ENCODE measurements at regions not wholly inside any gene's neighbourhood (a gene's known extent, or its start where the extent isn't known, plus 50 kb on each side); places are given as distances from the start of the nearest gene placed in this dataset.

DNA sequence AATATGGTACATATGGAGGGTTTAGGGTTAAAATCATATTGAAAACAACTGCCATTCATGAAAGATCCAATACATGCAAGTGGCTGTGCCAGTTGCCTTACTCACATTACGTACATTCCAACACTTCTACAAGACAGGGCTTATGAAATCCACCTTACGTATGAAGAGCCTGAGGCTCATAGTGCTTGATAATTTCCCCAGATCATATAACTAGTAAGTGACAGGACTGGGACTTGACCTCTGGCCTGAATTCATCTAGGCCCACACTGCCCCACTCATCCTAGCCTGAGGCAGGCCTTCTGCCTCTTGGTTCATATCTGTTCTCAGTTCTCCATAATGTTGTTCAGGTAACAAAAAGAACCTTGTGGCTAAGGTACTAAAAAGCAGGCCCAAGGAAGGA, 226.3 kb downstream of the FGF13 start:
- no peak for DNase-seq (ENCODE audit: low read depth)
- H3K4me3 ChIP-seq (ENCODE audit: low read depth, low read length) = no peak overlapping the region
- TF ChIP-seq MYC (IDR thresholded peaks at IDR 0.05; ENCODE audit: low read depth, low read length) (no peak), POLR2A (IDR thresholded peaks at IDR 0.05; ENCODE audit: extremely low read depth, insufficient read length) (no peak)
- TF ChIP-seq, protein P1, sequence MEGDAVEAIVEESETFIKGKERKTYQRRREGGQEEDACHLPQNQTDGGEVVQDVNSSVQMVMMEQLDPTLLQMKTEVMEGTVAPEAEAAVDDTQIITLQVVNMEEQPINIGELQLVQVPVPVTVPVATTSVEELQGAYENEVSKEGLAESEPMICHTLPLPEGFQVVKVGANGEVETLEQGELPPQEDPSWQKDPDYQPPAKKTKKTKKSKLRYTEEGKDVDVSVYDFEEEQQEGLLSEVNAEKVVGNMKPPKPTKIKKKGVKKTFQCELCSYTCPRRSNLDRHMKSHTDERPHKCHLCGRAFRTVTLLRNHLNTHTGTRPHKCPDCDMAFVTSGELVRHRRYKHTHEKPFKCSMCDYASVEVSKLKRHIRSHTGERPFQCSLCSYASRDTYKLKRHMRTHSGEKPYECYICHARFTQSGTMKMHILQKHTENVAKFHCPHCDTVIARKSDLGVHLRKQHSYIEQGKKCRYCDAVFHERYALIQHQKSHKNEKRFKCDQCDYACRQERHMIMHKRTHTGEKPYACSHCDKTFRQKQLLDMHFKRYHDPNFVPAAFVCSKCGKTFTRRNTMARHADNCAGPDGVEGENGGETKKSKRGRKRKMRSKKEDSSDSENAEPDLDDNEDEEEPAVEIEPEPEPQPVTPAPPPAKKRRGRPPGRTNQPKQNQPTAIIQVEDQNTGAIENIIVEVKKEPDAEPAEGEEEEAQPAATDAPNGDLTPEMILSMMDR (IDR thresholded peaks at IDR 0.05; ENCODE audit: low read depth, low read length) = no peak
- TF ChIP-seq, protein P2, sequence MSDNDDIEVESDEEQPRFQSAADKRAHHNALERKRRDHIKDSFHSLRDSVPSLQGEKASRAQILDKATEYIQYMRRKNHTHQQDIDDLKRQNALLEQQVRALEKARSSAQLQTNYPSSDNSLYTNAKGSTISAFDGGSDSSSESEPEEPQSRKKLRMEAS (IDR thresholded peaks at IDR 0.05; ENCODE audit: low read depth, low read length) = no peak

DNA sequence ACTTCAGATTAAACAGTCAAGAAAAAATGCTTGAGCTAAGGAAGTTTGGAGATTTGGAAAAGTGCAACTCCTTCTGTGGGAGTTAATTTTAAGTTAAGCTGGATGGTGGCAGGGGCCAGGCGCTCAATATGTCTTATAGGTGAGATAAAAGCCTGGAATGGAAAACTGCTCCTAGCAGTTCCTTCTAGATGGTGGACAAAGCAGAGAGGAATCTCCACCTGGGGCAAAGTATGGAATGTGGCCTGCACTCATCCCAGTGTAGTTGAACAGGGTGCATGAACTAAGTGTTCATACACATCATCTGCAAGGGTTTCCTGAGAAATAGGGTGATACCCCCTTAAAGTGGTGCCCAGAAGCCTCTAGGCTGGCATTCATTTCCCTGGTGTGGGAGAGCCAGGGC, 227.1 kb downstream of the FGF13 start:
- no peak for DNase-seq (ENCODE audit: low read depth)
- H3K4me3 ChIP-seq (ENCODE audit: low read depth, low read length) = no peak overlapping the region
- TF ChIP-seq, protein P2 (IDR thresholded peaks at IDR 0.05; ENCODE audit: low read depth, low read length) = no peak
- TF ChIP-seq POLR2A (IDR thresholded peaks at IDR 0.05; ENCODE audit: extremely low read depth, insufficient read length) (no peak), MYC (IDR thresholded peaks at IDR 0.05; ENCODE audit: low read depth, low read length) (no peak)
- TF ChIP-seq, protein P1 (IDR thresholded peaks at IDR 0.05; ENCODE audit: low read depth, low read length) = no peak

DNA sequence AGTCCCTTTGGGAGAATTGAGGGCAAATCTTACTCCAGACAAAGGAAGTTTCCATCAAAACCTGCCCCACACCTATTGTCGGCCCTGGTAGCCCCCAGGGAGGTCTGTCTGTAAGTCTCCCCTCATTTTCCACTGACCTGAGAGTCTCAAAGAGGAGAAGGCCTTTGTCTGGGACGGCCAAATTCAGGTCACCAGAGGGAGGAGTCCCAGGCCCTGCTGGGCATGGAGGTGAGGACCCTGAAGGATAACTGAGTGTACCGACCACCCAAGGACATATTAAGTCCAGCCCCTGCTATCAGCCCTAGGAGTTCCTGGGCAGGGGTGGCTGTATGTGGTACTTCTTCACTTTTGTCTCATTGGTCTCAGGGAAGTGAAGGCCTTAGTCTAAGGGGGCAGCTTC, 229.9 kb downstream of the FGF13 start:
- H3K4me3 ChIP-seq (ENCODE audit: low read depth, low read length) = no peak overlapping the region
- no peak for DNase-seq (ENCODE audit: low read depth)
- TF ChIP-seq POLR2A (IDR thresholded peaks at IDR 0.05; ENCODE audit: extremely low read depth, insufficient read length) (no peak), MYC (IDR thresholded peaks at IDR 0.05; ENCODE audit: low read depth, low read length) (no peak)
- TF ChIP-seq, protein P1 (IDR thresholded peaks at IDR 0.05; ENCODE audit: low read depth, low read length) = no peak
- TF ChIP-seq, protein P2 (IDR thresholded peaks at IDR 0.05; ENCODE audit: low read depth, low read length) = no peak

DNA sequence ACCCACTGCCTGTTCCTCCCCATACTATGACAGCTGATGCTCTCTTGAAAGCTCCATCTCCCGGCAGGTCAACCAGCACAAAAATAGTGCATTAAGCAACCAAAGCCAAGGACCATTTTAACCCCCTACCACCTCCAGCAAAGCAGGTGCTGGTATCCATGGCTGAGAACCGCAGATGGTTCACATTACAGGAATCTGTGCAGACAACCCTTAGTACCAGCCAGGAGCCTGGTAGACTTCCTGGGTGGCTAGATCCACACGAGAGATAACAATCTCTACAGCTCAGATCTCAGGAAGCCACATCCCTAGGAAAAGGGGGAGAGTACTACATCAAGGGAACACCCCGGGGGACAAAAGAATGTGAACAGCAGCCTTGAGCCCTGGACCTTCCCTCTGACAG, 248.0 kb downstream of the FGF13 start:
- TF ChIP-seq, protein P1 (IDR thresholded peaks at IDR 0.05; ENCODE audit: low read depth, low read length) = no peak
- TF ChIP-seq POLR2A (IDR thresholded peaks at IDR 0.05; ENCODE audit: extremely low read depth, insufficient read length) (no peak), MYC (IDR thresholded peaks at IDR 0.05; ENCODE audit: low read depth, low read length) (no peak)
- TF ChIP-seq, protein P2 (IDR thresholded peaks at IDR 0.05; ENCODE audit: low read depth, low read length) = no peak
- H3K4me3 ChIP-seq (ENCODE audit: low read depth, low read length) = no peak overlapping the region
- DNase-seq (ENCODE audit: low read depth) = no peak

Data from NB4 (cell line).